Lower lobe of right lung (tissue), 2 donors: ENCODE measurements at regions not wholly inside any gene's neighbourhood (a gene's known extent, or its start where the extent isn't known, plus 50 kb on each side); places are given as distances from the start of the nearest gene placed in this dataset.

ENCODE experiments used
- ATAC-seq, 2 donors: fragments of 200-7000 bp; cut with Tn5 transposase; one replicate each; pipeline ENCODE4 v1.9.1; 2020 to 2022; ENCODE audit warnings: mild to moderate bottlenecking in 2 of 2, moderate library complexity in 2 of 2
- DNase-seq: peaks from one replicate; pipeline ENCODE4 v3.0.0-alpha.2; 2020
- H3K27ac ChIP-seq: fragments of 200-600 bp; one replicate; pipeline ENCODE4 v1.8.0; 2022
- H3K27me3 ChIP-seq: fragments of 200-600 bp; one replicate; pipeline ENCODE4 v1.8.0; 2022; ENCODE audit warnings: low read depth
- H3K36me3 ChIP-seq: fragments of 200-600 bp; one replicate; pipeline ENCODE4 v1.8.0; 2022; ENCODE audit warnings: mild to moderate bottlenecking
- H3K4me1 ChIP-seq: fragments of 200-600 bp; one replicate; pipeline ENCODE4 v1.8.0; 2022
- H3K4me3 ChIP-seq: fragments of 200-600 bp; one replicate; pipeline ENCODE4 v1.8.0; 2022; ENCODE audit warnings: mild to moderate bottlenecking
- H3K9me3 ChIP-seq: fragments of 200-600 bp; one replicate; pipeline ENCODE4 v1.8.0; 2022
- CTCF ChIP-seq: fragments of 200-600 bp; IDR thresholded peaks from one replicate; pipeline ENCODE4 v1.8.0; 2022; ENCODE audit warnings: antibody characterized with exemption, mild to moderate bottlenecking
- intact Hi-C: fragments of 100-400 bp; cut with DNase I; formaldehyde crosslinking; loops from one replicate; pipeline ENCODE4 v1.11.0; 2022
- donor health status: DM: no; HTN: yes; CAD: no; lungs with severe emphysema.

GRCh38 chr1:47621483-47621882 lies 183.6 kb downstream of the FOXD2 start:
- Histone ChIP-seq H3K4me3 (no peak overlapping the region), H3K9me3 (no peaks in the 10 kb centered on the region), H3K36me3 (no peaks in the 10 kb centered on the region), H3K4me1 (no peaks in the 10 kb centered on the region), H3K27ac (no peak overlapping the region), H3K27me3 (no peaks in the 10 kb centered on the region)
- TF ChIP-seq CTCF = no peak
- no peak for DNase-seq
- ATAC-seq = no peak
- intact Hi-C loops = no loop called here

GRCh38 chr1:47621977-47622376 lies 184.1 kb downstream of the FOXD2 start:
- DNase-seq = no peak

GRCh38 chr1:47622776-47623556 lies 185.1 kb downstream of the FOXD2 start:
- Histone ChIP-seq H3K27me3 (peaks cover 2% of the 10 kb centered on the region), H3K27ac (no peak overlapping the region), H3K9me3 (no peaks in the 10 kb centered on the region), H3K4me3 (no peak overlapping the region), H3K36me3 (no peaks in the 10 kb centered on the region), H3K4me1 (no peaks in the 10 kb centered on the region)
- ATAC-seq = no peak
- intact Hi-C loops = no loop called here
- TF ChIP-seq CTCF = no peak
- no peak for DNase-seq

More at GRCh38 chr1:47621977-47622376, 184.1 kb downstream of the FOXD2 start:
- H3K4me3 ChIP-seq = no peak overlapping the region
- intact Hi-C loops = no loop called here
- no peaks in the 10 kb centered on the region for H3K4me1 ChIP-seq
- H3K36me3 ChIP-seq = no peaks in the 10 kb centered on the region
- no peak for TF ChIP-seq CTCF
- H3K9me3 ChIP-seq = no peaks in the 10 kb centered on the region
- no peak overlapping the region for H3K27ac ChIP-seq
- H3K27me3 ChIP-seq = peaks cover 1% of the 10 kb centered on the region
- no peak for ATAC-seq

GRCh38 chr1:47623557-47623940 lies 185.7 kb downstream of the FOXD2 start:
- DNase-seq (no peak), ATAC-seq (no peak)
- H3K27me3 ChIP-seq = peaks cover 2% of the 10 kb centered on the region
- H3K4me1 ChIP-seq = no peaks in the 10 kb centered on the region
- H3K36me3 ChIP-seq = no peaks in the 10 kb centered on the region
- no peak overlapping the region for H3K27ac ChIP-seq
- no peak for TF ChIP-seq CTCF
- H3K4me3 ChIP-seq = no peak overlapping the region
- intact Hi-C loops = no loop called here
- H3K9me3 ChIP-seq = no peaks in the 10 kb centered on the region

GRCh38 chr1:47624531-47624930 lies 186.7 kb downstream of the FOXD2 start:
- Histone ChIP-seq H3K27ac (no peak overlapping the region), H3K27me3 (peaks cover 2% of the 10 kb centered on the region), H3K9me3 (no peaks in the 10 kb centered on the region), H3K4me1 (no peaks in the 10 kb centered on the region), H3K36me3 (no peaks in the 10 kb centered on the region), H3K4me3 (no peak overlapping the region)
- TF ChIP-seq CTCF = no peak
- DNase-seq = no peak
- ATAC-seq = peak in 1 of 2 donors; percentile 65
- intact Hi-C loops = no loop called here
